IMR-90 (cell line): ENCODE measurements at regions not wholly inside any gene's neighbourhood (a gene's known extent, or its start where the extent isn't known, plus 50 kb on each side); places are given as distances from the start of the nearest gene placed in this dataset.

ENCODE experiments used
- ATAC-seq: fragments of 200-7000 bp; cut with Tn5 transposase; 2 replicates; pipeline ENCODE4 v1.9.1; 2020; ENCODE audit warnings: low read depth, mild to moderate bottlenecking, moderate library complexity
- BruUV-seq: library from RNA; stranded (reverse); fragments of 400-500 nt; replicated peaks from 2 replicates; lab custom pipeline; 2021; lab: Mats Ljungman, UMichigan
- CTCF ChIA-PET: fragments of 300-600 bp; formaldehyde crosslinking; extraction: SDS; loops from one replicate; lab custom pipeline; 2021; ENCODE audit warnings: antibody characterized with exemption; lab: Yijun Ruan, JAX
- POLR2A ChIA-PET: fragments of 300-600 bp; sonication (Branson Sonifier 250); formaldehyde crosslinking; loops from one replicate; lab custom pipeline; 2022; ENCODE audit warnings: antibody characterized with exemption; ENCODE audit not compliant: unreplicated experiment; lab: Charles Lee
- DNase-seq: peaks from one replicate; pipeline ENCODE4 v3.0.0; 2013
- H2AFZ ChIP-seq: replicated peaks from 2 replicates; pipeline ENCODE3; 2013; ENCODE audit warnings: low read length, mild to moderate bottlenecking; ENCODE audit not compliant: poor library complexity
- H2AK5ac ChIP-seq: 2 replicates; pipeline ENCODE4 v1.6.1; 2013; ENCODE audit warnings: low read depth, low read length, inconsistent platforms
- H2AK9ac ChIP-seq: replicated peaks from 2 replicates; pipeline ENCODE3; 2013; ENCODE audit warnings: mild to moderate bottlenecking, low read depth, low read length, moderate library complexity; ENCODE audit not compliant: poor library complexity
- H2BK120ac ChIP-seq: 2 replicates; pipeline ENCODE4 v1.6.1; 2013; ENCODE audit warnings: low read depth, low read length, inconsistent platforms
- H2BK15ac ChIP-seq: 3 replicates; pipeline ENCODE4 v1.6.1; 2013; ENCODE audit warnings: low read depth, low read length, inconsistent platforms
- H2BK20ac ChIP-seq: 2 replicates; pipeline ENCODE4 v1.6.1; 2013; ENCODE audit warnings: low read depth, mild to moderate bottlenecking, inconsistent platforms, low read length, moderate library complexity
- H2BK5ac ChIP-seq: 2 replicates; pipeline ENCODE4 v1.6.1; 2013; ENCODE audit warnings: mild to moderate bottlenecking, low read depth, low read length, inconsistent platforms; ENCODE audit not compliant: poor library complexity, severe bottlenecking
- H3K14ac ChIP-seq: replicated peaks from 2 replicates; pipeline ENCODE4 v1.6.1; 2013; ENCODE audit warnings: low read depth, low read length, inconsistent platforms
- H3K18ac ChIP-seq: 2 replicates; pipeline ENCODE4 v1.6.1; 2013; ENCODE audit warnings: low read depth, low read length, control low read depth
- H3K23ac ChIP-seq: 2 replicates; pipeline ENCODE4 v1.6.1; 2013; ENCODE audit warnings: low read depth, low read length, inconsistent platforms
- H3K27ac ChIP-seq: 2 replicates; pipeline ENCODE4 v1.5.1; 2013; ENCODE audit warnings: mild to moderate bottlenecking, control low read depth, low read length; ENCODE audit not compliant: insufficient read depth
- H3K27me3 ChIP-seq: 2 replicates; pipeline ENCODE4 v1.6.1; 2013; ENCODE audit warnings: low read length; ENCODE audit not compliant: control insufficient read depth, insufficient read depth
- H3K36me3 ChIP-seq: 2 replicates; pipeline ENCODE4 v1.6.1; 2013; ENCODE audit warnings: low read length, mixed read lengths; ENCODE audit not compliant: control insufficient read depth, insufficient read depth
- H3K4ac ChIP-seq: 2 replicates; pipeline ENCODE4 v1.6.1; 2013; ENCODE audit warnings: low read depth, low read length, inconsistent platforms
- H3K4me1 ChIP-seq: 2 replicates; pipeline ENCODE4 v1.6.1; 2013; ENCODE audit warnings: low read length, mixed read lengths; ENCODE audit not compliant: control insufficient read depth, insufficient read depth
- H3K4me2 ChIP-seq: 2 replicates; pipeline ENCODE4 v1.6.1; 2013; ENCODE audit warnings: low read depth, mild to moderate bottlenecking, control low read depth, low read length, moderate library complexity
- H3K4me3 ChIP-seq: 2 replicates; pipeline ENCODE4 v1.5.1; 2013; ENCODE audit warnings: low read depth, mild to moderate bottlenecking, control low read depth, low read length, moderate library complexity; ENCODE audit not compliant: insufficient read depth
- H3K56ac ChIP-seq: 2 replicates; pipeline ENCODE4 v1.6.1; 2013; ENCODE audit warnings: low read length, inconsistent platforms; ENCODE audit not compliant: insufficient read depth; ENCODE audit errors: extremely low read depth
- H3K79me1 ChIP-seq, 2 experiments: 2 replicates each; pipeline ENCODE4 v1.6.1; 2013; ENCODE audit warnings: low read length in 2 of 2, inconsistent platforms in 1 of 2, low read depth in 1 of 2
- H3K9ac ChIP-seq: 2 replicates; pipeline ENCODE4 v1.6.1; 2013; ENCODE audit warnings: low read depth, low read length, control low read depth
- H3K9me1 ChIP-seq: 2 replicates; pipeline ENCODE4 v1.6.1; 2013; ENCODE audit warnings: low read length, inconsistent platforms; ENCODE audit not compliant: insufficient read depth
- H3K9me3 ChIP-seq: 2 replicates; pipeline ENCODE4 v1.6.1; 2013; ENCODE audit warnings: low read length; ENCODE audit not compliant: control insufficient read depth, insufficient read depth
- H4K20me1 ChIP-seq: 2 replicates; pipeline ENCODE4 v1.6.1; 2013; ENCODE audit warnings: low read length, inconsistent platforms; ENCODE audit not compliant: insufficient read depth
- H4K5ac ChIP-seq: 2 replicates; pipeline ENCODE4 v1.6.1; 2013; ENCODE audit warnings: mild to moderate bottlenecking, low read depth, low read length, control low read depth
- H4K8ac ChIP-seq, 2 experiments: 2 replicates each; pipeline ENCODE4 v1.6.1; 2013; ENCODE audit warnings: low read depth in 2 of 2, low read length in 2 of 2, control low read depth in 1 of 2, inconsistent platforms in 1 of 2
- H4K91ac ChIP-seq: 2 replicates; pipeline ENCODE4 v1.6.1; 2013; ENCODE audit warnings: low read depth, low read length, inconsistent platforms; ENCODE audit not compliant: insufficient read depth
- BHLHE40 ChIP-seq: fragments of 150-350 bp; IDR thresholded peaks from 2 replicates; pipeline ENCODE4 v1.6.1; 2016; ENCODE audit warnings: mild to moderate bottlenecking, low read depth, low read length
- CEBPB ChIP-seq: IDR thresholded peaks from 2 replicates; pipeline ENCODE4 v1.6.1; 2012; ENCODE audit warnings: low read depth, low read length, improper control_type of control experiment
- CHD1 ChIP-seq: IDR thresholded peaks from 2 replicates; pipeline ENCODE4 v1.6.1; 2012; ENCODE audit warnings: low read depth, low read length, improper control_type of control experiment
- FOS ChIP-seq: fragments of 150-350 bp; IDR thresholded peaks from 2 replicates; pipeline ENCODE4 v1.6.1; 2016; ENCODE audit warnings: low read depth, low read length
- MAZ ChIP-seq: IDR thresholded peaks from 2 replicates; pipeline ENCODE4 v1.6.1; 2012; ENCODE audit warnings: low read depth, mild to moderate bottlenecking, low read length, improper control_type of control experiment, moderate library complexity, borderline replicate concordance
- NFE2L2 ChIP-seq: fragments of 150-350 bp; IDR thresholded peaks from 2 replicates; pipeline ENCODE4 v1.6.1; 2016; ENCODE audit warnings: low read depth, mild to moderate bottlenecking, low read length
- POLR2A ChIP-seq: IDR thresholded peaks from 2 replicates; pipeline ENCODE4 v1.6.1; 2012; ENCODE audit warnings: mild to moderate bottlenecking, low read depth, low read length
- RAD21 ChIP-seq: IDR thresholded peaks from 2 replicates; pipeline ENCODE4 v1.6.1; 2012; ENCODE audit warnings: low read length, improper control_type of control experiment
- RCOR1 ChIP-seq: IDR thresholded peaks from 2 replicates; pipeline ENCODE4 v1.6.1; 2012; ENCODE audit warnings: mild to moderate bottlenecking, low read length, improper control_type of control experiment; ENCODE audit not compliant: insufficient replicate concordance
- RFX5 ChIP-seq: IDR thresholded peaks from 2 replicates; pipeline ENCODE4 v1.8.0; 2012; ENCODE audit warnings: low read depth, mild to moderate bottlenecking, low read length, moderate library complexity
- SMC3 ChIP-seq: fragments of 150-350 bp; IDR thresholded peaks from 2 replicates; pipeline ENCODE4 v1.6.1; 2016; ENCODE audit warnings: low read depth, mild to moderate bottlenecking, antibody characterized with exemption, low read length, moderate library complexity
- WGBS, 2 experiments: methylation state at CpG; one replicate each; pipeline versions ENCODE4 v1.1.5 to v1.1.7; 2013; ENCODE audit warnings: missing lambda C conversion rate in 2 of 2; ENCODE audit not compliant: insufficient read length in 1 of 2; ENCODE audit errors: extremely low coverage in 2 of 2; 5-methylcytosine and 5-hydroxymethylcytosine counted together
- dilution Hi-C: fragments of 300-500 bp; cut with HindIII; formaldehyde crosslinking; loops from one replicate; pipeline ENCODE4 v1.14.3; 2018; ENCODE audit warnings: low sequenced_read_pairs; ENCODE audit not compliant: unreplicated experiment
- in situ Hi-C: fragments of 300-500 bp; cut with MboI; formaldehyde crosslinking; loops from 3 replicates; pipeline ENCODE4 v1.14.3; 2019; ENCODE audit warnings: low sequenced_read_pairs, inconsistent platforms, mixed read lengths
- intact Hi-C: fragments of 100-400 bp; cut with micrococcal nuclease; formaldehyde crosslinking; loops from 2 replicates; pipeline ENCODE4 v1.10.0; 2022
- TF ChIP-seq, protein P1 (sequence below): fragments of 150-350 bp; IDR thresholded peaks from 2 replicates; pipeline ENCODE4 v1.6.1; 2017; ENCODE audit warnings: mild to moderate bottlenecking, antibody characterized with exemption, low read length, low read depth
- TF ChIP-seq, protein P2 (sequence below): fragments of 150-350 bp; IDR thresholded peaks from 2 replicates; pipeline ENCODE4 v1.6.1; 2016; ENCODE audit warnings: low read depth, mild to moderate bottlenecking, low read length, moderate library complexity, borderline replicate concordance
- TF ChIP-seq, protein P3 (sequence below): conservative IDR thresholded peaks from 2 replicates; pipeline ENCODE4 v1.5.1; 2012; ENCODE audit warnings: mild to moderate bottlenecking, low read depth, low read length, improper control_type of control experiment

DNA sequence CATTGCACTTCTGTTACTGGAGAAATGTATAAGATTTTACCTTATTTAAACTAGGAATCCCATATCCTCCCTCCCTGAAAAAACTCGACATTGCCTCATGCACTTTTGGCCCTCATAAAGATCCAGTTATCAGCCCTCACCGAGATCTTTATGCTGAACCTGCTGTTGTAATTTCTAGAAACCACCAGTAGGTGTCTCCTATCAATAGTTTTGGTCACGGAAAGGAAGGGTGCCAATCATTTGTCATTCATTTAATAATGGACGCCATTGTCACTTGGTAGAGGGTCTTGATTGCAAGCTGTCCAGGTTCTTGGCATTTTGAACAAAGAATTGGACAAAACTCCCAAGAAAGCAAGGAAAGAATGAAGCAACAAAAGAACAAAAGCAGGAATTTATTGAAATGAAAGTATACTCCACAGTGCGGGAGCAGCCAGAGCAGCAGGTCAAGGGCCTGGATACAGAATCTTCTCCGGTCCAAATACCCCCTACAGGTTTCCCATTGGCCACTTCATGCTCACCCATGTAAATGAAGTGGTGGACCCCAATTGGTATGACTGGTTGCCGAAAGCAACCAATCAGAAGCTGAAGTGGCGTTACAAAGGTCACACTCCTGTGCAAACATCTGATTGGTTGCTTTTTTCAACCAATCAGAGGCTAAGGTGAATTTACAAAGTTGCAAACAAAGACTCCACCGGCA, 524.3 kb downstream of the PSAT1 start:
- TF ChIP-seq SMC3, result peak; percentile 51
- TF ChIP-seq RCOR1, result no peak
- TF ChIP-seq, protein P1, sequence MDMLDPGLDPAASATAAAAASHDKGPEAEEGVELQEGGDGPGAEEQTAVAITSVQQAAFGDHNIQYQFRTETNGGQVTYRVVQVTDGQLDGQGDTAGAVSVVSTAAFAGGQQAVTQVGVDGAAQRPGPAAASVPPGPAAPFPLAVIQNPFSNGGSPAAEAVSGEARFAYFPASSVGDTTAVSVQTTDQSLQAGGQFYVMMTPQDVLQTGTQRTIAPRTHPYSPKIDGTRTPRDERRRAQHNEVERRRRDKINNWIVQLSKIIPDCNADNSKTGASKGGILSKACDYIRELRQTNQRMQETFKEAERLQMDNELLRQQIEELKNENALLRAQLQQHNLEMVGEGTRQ, result no peak
- no peak for TF ChIP-seq POLR2A
- no peak for TF ChIP-seq CHD1
- TF ChIP-seq BHLHE40, result no peak
- TF ChIP-seq NFE2L2, result no peak
- TF ChIP-seq, protein P2, sequence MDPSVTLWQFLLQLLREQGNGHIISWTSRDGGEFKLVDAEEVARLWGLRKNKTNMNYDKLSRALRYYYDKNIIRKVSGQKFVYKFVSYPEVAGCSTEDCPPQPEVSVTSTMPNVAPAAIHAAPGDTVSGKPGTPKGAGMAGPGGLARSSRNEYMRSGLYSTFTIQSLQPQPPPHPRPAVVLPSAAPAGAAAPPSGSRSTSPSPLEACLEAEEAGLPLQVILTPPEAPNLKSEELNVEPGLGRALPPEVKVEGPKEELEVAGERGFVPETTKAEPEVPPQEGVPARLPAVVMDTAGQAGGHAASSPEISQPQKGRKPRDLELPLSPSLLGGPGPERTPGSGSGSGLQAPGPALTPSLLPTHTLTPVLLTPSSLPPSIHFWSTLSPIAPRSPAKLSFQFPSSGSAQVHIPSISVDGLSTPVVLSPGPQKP, result no peak
- TF ChIP-seq, protein P3, sequence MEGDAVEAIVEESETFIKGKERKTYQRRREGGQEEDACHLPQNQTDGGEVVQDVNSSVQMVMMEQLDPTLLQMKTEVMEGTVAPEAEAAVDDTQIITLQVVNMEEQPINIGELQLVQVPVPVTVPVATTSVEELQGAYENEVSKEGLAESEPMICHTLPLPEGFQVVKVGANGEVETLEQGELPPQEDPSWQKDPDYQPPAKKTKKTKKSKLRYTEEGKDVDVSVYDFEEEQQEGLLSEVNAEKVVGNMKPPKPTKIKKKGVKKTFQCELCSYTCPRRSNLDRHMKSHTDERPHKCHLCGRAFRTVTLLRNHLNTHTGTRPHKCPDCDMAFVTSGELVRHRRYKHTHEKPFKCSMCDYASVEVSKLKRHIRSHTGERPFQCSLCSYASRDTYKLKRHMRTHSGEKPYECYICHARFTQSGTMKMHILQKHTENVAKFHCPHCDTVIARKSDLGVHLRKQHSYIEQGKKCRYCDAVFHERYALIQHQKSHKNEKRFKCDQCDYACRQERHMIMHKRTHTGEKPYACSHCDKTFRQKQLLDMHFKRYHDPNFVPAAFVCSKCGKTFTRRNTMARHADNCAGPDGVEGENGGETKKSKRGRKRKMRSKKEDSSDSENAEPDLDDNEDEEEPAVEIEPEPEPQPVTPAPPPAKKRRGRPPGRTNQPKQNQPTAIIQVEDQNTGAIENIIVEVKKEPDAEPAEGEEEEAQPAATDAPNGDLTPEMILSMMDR, result peak; percentile 54
- no peak for TF ChIP-seq MAZ
- no peak for TF ChIP-seq RFX5
- TF ChIP-seq CEBPB, result no peak
- TF ChIP-seq RAD21, result peak; percentile 48
- no peak for TF ChIP-seq FOS
- CTCF ChIA-PET, result interaction anchor here (0.8 kb wide), 1 partner anchor 14 kb away, joined by 3 read pairs; no protein-coding TSS in a partner anchor
- H3K4me3 ChIP-seq, result peak overlapping the region; percentile 39; the same call in 1 of the 2 replicates

More for the DNA sequence above, 524.3 kb downstream of the PSAT1 start:
- Histone ChIP-seq H3K27ac (no peak overlapping the region), H4K5ac (no peak overlapping the region; the same call in 1 of the 2 replicates), H2AK5ac (no peak overlapping the region), H3K18ac (no peak overlapping the region; the same call in 1 of the 2 replicates), H3K4me1 (no peaks in the 10 kb centered on the region), H3K4ac (no peak overlapping the region; the same call in 1 of the 2 replicates), H2AFZ (no peak overlapping the region), H2BK15ac (no peak overlapping the region), H3K9ac (no peak overlapping the region), H3K27me3 (no peaks in the 10 kb centered on the region), H3K4me2 (peak overlapping the region; percentile 86; the same call in 1 of the 2 replicates), H3K56ac (no peak overlapping the region), H3K79me1 (no peaks in the 10 kb centered on the region), H4K8ac (peak overlapping the region in 1 of 2 experiments; percentile 56; a peak in 3 of 4 replicates), H3K36me3 (no peaks in the 10 kb centered on the region), H2AK9ac (no peak overlapping the region), H3K14ac (no peak overlapping the region), H4K20me1 (no peaks in the 10 kb centered on the region), H3K9me1 (no peaks in the 10 kb centered on the region), H2BK20ac (peak overlapping the region; percentile 80), H2BK120ac (peak overlapping the region; percentile 86), H4K91ac (peak overlapping the region; percentile 40), H3K9me3 (no peaks in the 10 kb centered on the region), H2BK5ac (no peak overlapping the region), H3K23ac (no peak overlapping the region)
- intact Hi-C loops, result loop anchor here (10.0 kb wide), 1 partner anchor 304 kb away; no protein-coding TSS in a partner anchor
- no TSS peak for BruUV-seq
- ATAC-seq (peak; percentile 71), DNase-seq (peak; percentile 42)
- WGBS, 2 experiments, result no CpG with 5 or more reads among the region's 9 CpGs
- dilution Hi-C loops, result no loop called here
- in situ Hi-C loops, result no loop called here
- POLR2A ChIA-PET, result no interaction called here
